Esophagus muscularis mucosa (tissue), 4 donors: ENCODE measurements at regions not wholly inside any gene's neighbourhood (a gene's known extent, or its start where the extent isn't known, plus 50 kb on each side); places are given as distances from the start of the nearest gene placed in this dataset.
A peak's percentile ranks its signal among the peaks of the same experiment; 100 is the strongest.

Experiments used
- DNase-seq: peaks from one replicate; pipeline ENCODE4 v3.0.0-alpha.2; 2017; ENCODE audit errors: extremely low spot score
- H3K27ac ChIP-seq, 4 donors: fragments of 200-600 bp; sonication (generic); replicated peaks in 1 of 4; 1 replicate in 3 of 4; 2 replicates in 1 of 4; pipeline ENCODE4 v1.5.1; 2016 to 2019; ENCODE audit warnings: mild to moderate bottlenecking in 1 of 4
- H3K27me3 ChIP-seq, 4 donors: fragments of 200-600 bp; sonication (generic); one replicate each; pipeline versions ENCODE4 v1.5.1 to v1.6.0; 2016 to 2019
- H3K36me3 ChIP-seq, 4 donors: fragments of 200-600 bp; sonication (generic); one replicate each; pipeline ENCODE4 v1.5.1; 2016 to 2019
- H3K4me1 ChIP-seq, 4 donors: fragments of 200-600 bp; sonication (generic); one replicate each; pipeline ENCODE4 v1.5.1; 2016 to 2019
- H3K4me3 ChIP-seq, 4 donors: fragments of 200-600 bp; sonication (generic); 1 replicate in 2 of 4; 2 replicates in 2 of 4; pipeline ENCODE4 v1.5.1; 2016 to 2019; ENCODE audit warnings: mild to moderate bottlenecking in 4 of 4, moderate library complexity in 1 of 4
- H3K9me3 ChIP-seq, 4 donors: fragments of 200-600 bp; sonication (generic); 1 replicate in 3 of 4; 2 replicates in 1 of 4; pipeline ENCODE4 v1.5.1; 2016 to 2019
- EP300 ChIP-seq: sonication (generic); formaldehyde crosslinking; IDR thresholded peaks from one replicate; pipeline ENCODE4 v1.6.1; 2017; ENCODE audit warnings: antibody characterized with exemption
- POLR2A ChIP-seq: fragments of 450-650 bp; IDR thresholded peaks from one replicate; pipeline ENCODE4 v1.6.1; 2017; ENCODE audit warnings: antibody characterized with exemption, moderate library complexity, mild to moderate bottlenecking, low read depth
- POLR2AphosphoS5 ChIP-seq, 2 donors: sonication (generic); formaldehyde crosslinking; IDR thresholded peaks; one replicate each; pipeline ENCODE4 v1.6.1; 2017; ENCODE audit warnings: antibody characterized with exemption in 2 of 2
- WGBS: methylation state at CpG from one replicate; pipeline ENCODE4 v1.1.5; 2018; 5-methylcytosine and 5-hydroxymethylcytosine counted together
- intact Hi-C: fragments of 100-400 bp; cut with DNase I; formaldehyde crosslinking; loops from one replicate; pipeline ENCODE4 v1.15.1; 2023
- TF ChIP-seq, protein P1 (sequence below), 3 experiments: fragments of 200-600 bp in 2 of 3; fragments of 450-650 bp in 1 of 3; sonication (generic) in 2 of 3; IDR thresholded peaks; one replicate each; pipeline ENCODE4 v1.5.1; 2017 to 2019; ENCODE audit warnings: antibody characterized with exemption in 3 of 3, mild to moderate bottlenecking in 2 of 3, moderate library complexity in 1 of 3

DNA sequence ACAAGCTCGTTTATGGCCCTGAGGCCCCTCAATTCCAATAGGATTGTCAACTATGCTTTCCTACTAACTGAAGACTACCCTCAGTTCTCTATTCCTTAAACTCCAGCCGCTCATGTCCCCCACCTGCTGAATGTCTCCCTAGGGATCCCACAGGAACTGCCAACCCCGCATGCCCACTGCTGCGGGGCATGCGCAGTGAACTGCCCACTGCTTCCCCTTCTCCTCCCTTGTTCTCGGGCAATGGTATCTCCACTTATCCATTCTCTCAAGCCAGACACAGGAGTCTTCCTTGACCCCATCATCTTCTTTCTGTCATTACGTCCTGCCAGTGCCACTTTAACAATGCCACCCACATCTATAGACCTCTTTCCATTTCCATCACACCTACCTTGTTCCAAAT lies 90.0 kb downstream of the FGF18 start:
- intact Hi-C loops = no loop called here
- Histone ChIP-seq H3K4me1 (no peaks in the 10 kb centered on the region), H3K36me3 (no peaks in the 10 kb centered on the region), H3K9me3 (no peaks in the 10 kb centered on the region), H3K27ac (no peak overlapping the region), H3K4me3 (no peak overlapping the region), H3K27me3 (no peaks in the 10 kb centered on the region)
- TF ChIP-seq EP300 = no peak
- no peak for TF ChIP-seq POLR2A
- 96% methylated on average over 7 of the region's 7 CpGs for WGBS
- DNase-seq = no peak

DNA sequence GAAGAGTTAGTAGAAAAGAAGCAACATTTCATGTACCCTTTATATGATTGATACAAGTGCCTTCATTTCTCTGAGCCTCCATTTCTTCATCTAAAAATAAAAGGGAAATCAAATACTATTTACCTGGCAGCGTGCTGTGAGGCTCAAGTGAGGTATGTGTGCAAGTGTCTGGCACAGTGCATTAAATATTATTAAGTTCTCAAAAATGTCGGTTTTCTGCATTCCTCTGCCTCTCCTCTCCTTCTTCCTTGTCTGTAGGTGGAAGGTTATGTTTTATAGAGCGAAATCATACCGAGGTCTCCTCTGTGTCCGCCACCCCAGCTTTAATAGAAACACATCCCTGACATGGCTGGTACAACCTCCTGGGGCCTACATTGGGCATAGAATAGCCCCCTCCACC lies 93.0 kb downstream of the FGF18 start:
- intact Hi-C loops = no loop called here
- no peaks in the 10 kb centered on the region for H3K27me3 ChIP-seq
- DNase-seq = no peak
- no peaks in the 10 kb centered on the region for H3K4me1 ChIP-seq
- TF ChIP-seq POLR2A (no peak), EP300 (no peak), POLR2AphosphoS5 (IDR thresholded peaks at IDR 0.05) (no peak)
- TF ChIP-seq, protein P1, sequence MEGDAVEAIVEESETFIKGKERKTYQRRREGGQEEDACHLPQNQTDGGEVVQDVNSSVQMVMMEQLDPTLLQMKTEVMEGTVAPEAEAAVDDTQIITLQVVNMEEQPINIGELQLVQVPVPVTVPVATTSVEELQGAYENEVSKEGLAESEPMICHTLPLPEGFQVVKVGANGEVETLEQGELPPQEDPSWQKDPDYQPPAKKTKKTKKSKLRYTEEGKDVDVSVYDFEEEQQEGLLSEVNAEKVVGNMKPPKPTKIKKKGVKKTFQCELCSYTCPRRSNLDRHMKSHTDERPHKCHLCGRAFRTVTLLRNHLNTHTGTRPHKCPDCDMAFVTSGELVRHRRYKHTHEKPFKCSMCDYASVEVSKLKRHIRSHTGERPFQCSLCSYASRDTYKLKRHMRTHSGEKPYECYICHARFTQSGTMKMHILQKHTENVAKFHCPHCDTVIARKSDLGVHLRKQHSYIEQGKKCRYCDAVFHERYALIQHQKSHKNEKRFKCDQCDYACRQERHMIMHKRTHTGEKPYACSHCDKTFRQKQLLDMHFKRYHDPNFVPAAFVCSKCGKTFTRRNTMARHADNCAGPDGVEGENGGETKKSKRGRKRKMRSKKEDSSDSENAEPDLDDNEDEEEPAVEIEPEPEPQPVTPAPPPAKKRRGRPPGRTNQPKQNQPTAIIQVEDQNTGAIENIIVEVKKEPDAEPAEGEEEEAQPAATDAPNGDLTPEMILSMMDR (IDR thresholded peaks at IDR 0.05) = no peak
- H3K27ac ChIP-seq = no peak overlapping the region
- no peaks in the 10 kb centered on the region for H3K36me3 ChIP-seq
- no peak overlapping the region for H3K4me3 ChIP-seq
- whole genome bisulfite sequencing = 85% methylated on average over 5 of the region's 5 CpGs
- H3K9me3 ChIP-seq = no peaks in the 10 kb centered on the region

DNA sequence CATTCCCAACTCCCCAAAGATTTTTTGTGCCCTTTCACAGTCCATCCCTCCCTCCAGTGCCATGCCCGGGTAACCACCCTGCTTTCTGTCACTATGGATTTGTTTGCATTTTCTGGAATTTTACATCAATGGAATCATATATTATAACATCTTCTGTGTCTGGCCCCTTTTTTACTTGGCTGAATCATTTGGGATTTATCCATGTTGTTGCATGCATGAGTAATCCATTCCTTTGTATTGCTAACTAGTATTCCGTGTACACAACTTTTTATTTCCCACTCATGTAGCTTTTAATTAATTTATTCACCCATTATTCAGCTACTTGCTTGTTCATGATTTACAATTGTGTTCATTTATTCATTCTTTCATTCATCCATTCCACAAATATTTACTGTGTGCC lies 94.1 kb downstream of the FGF18 start:
- Histone ChIP-seq H3K27ac (no peak overlapping the region), H3K9me3 (no peaks in the 10 kb centered on the region), H3K4me1 (no peaks in the 10 kb centered on the region), H3K36me3 (no peaks in the 10 kb centered on the region), H3K27me3 (no peaks in the 10 kb centered on the region), H3K4me3 (no peak overlapping the region)
- no peak for TF ChIP-seq POLR2AphosphoS5 (IDR thresholded peaks at IDR 0.05)
- no peak for TF ChIP-seq POLR2A
- TF ChIP-seq EP300 = no peak
- TF ChIP-seq, protein P1 (IDR thresholded peaks at IDR 0.05) = no peak
- WGBS = 97% methylated on average over 2 of the region's 2 CpGs
- intact Hi-C loops = no loop called here
- DNase-seq = no peak

DNA sequence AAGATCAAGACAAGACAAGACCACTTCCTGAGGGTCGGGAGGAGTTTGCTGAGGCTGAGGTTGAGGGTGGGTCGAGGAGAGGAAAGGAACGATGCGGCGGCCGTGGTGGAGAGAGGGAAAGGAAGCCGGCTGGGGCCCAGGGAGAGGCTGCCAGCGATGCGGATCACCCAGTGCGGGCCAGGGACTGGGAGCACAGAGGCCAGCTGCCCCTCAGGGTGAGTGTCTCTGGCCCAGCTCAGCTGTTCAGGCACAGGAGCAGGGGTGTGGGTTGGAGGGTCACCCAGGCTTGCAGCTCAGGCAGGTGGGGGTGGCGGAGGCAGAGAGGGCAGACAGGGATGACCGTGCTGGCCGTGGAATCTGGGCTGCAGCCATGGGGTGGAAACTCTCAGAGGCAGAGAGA lies 99.5 kb downstream of the FGF18 start:
- 93% methylated on average over 13 of the region's 13 CpGs for WGBS
- no peak for DNase-seq
- no peaks in the 10 kb centered on the region for H3K27me3 ChIP-seq
- H3K36me3 ChIP-seq = no peaks in the 10 kb centered on the region
- H3K27ac ChIP-seq = no peak overlapping the region
- intact Hi-C loops = no loop called here
- H3K9me3 ChIP-seq = no peaks in the 10 kb centered on the region
- peaks cover 20 to 33% (median 29%) of the 10 kb centered on the region in 4 donors for H3K4me1 ChIP-seq
- TF ChIP-seq EP300 (no peak), POLR2AphosphoS5 (IDR thresholded peaks at IDR 0.05) (no peak), POLR2A (no peak)
- TF ChIP-seq, protein P1 (IDR thresholded peaks at IDR 0.05) = no peak
- no peak overlapping the region for H3K4me3 ChIP-seq

DNA sequence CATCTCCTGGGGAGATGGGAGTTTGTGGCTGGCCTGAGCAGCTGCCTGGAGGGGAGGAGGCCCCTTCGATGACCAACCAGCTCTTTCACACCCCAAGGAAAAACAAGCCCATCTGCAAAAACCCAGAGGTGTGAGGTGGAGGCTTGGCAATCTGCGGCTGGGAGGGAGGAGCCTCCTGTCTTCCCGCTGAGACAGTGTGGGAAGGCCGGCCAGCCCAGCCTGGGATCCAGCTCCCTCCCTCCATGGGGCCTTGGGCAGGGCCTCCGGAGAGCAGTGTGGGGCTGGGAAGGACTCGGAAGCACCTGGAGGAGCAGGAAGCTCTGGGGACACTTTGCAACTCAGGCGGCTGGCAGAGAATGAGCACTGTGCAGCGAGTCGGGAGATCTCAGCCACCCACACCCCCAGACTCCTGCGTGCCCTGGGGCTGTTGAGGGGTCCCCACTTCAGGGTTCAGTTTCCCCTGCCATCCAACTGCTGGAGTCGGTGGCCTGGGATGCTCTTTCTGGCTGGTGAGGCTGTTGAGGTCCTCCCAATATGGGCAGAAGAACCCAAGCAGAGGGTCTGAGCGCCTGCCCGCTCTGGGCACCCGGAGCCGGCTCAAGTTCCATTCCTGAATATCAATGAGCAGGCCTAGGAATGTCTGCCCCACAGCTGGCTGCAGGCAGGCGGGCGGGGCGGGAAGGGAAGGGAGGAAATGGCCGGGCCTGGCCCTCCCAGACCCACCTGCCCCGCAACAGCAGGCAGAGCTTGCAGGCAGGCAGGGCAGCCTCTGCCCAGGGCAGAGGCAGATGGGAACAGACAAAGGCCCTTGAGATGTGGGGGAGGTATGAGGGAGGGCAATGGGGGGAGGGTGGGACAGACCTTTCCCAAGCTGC lies 101.1 kb downstream of the FGF18 start:
- H3K4me1 ChIP-seq = peaks cover 33 to 47% (median 43%) of the 10 kb centered on the region in 4 donors
- TF ChIP-seq POLR2AphosphoS5 (IDR thresholded peaks at IDR 0.05) = no peak
- no peak for TF ChIP-seq EP300
- no peaks in the 10 kb centered on the region for H3K36me3 ChIP-seq
- peak overlapping the region in 3 of 4 donors; percentile 55 to 77 (median 75) for H3K27ac ChIP-seq
- DNase-seq = no peak
- 85% methylated on average over 5 of the region's 20 CpGs for WGBS
- intact Hi-C loops = no loop called here
- H3K4me3 ChIP-seq = no peak overlapping the region
- no peaks in the 10 kb centered on the region for H3K27me3 ChIP-seq
- H3K9me3 ChIP-seq = no peaks in the 10 kb centered on the region
